SH-SY5Y (cell line): ENCODE measurements at regions not wholly inside any gene's neighbourhood (a gene's known extent, or its start where the extent isn't known, plus 50 kb on each side); places are given as distances from the start of the nearest gene placed in this dataset.

ENCODE experiments used
- GATA2 ChIP-seq: IDR thresholded peaks from 2 replicates; pipeline ENCODE4 v1.6.1; 2011; ENCODE audit warnings: mild to moderate bottlenecking, low read depth, low read length
- GATA3 ChIP-seq: IDR thresholded peaks from 2 replicates; pipeline ENCODE4 v1.6.1; 2011; ENCODE audit warnings: low read depth, mild to moderate bottlenecking, low read length, moderate library complexity

DNA sequence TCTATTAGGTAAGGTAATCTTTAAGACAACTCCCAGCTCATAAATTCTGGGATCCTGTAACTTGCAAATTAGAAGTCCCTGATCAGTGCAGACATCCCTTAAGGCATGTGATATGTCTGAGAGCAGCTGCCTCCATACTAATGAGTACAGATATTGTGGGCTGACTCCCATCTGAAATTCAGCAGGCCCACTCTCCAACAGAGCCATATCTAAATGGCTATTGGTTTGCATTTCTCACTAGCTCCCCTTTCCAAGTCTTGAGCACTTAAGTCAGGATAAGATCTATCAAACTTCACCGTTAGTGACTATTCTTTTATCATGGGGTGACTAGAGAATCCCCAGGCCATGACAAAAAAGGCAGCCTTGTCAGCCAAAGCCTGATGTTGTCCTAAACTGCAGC, 785.4 kb downstream of the IPMK start:
- TF ChIP-seq GATA2 (peak; percentile 50), GATA3 (peak; percentile 75)
